Neural cell (in vitro differentiated cells): ENCODE measurements at regions not wholly inside any gene's neighbourhood (a gene's known extent, or its start where the extent isn't known, plus 50 kb on each side); places are given as distances from the start of the nearest gene placed in this dataset.

Source experiments
- H2AFZ ChIP-seq: fragments of 200-600, 300-800 bp; sonication (generic), shearing (Covaris generic); 2 replicates; pipeline ENCODE4 v1.6.0; 2014; ENCODE audit warnings: low read depth, mild to moderate bottlenecking, antibody characterized with exemption, low read length, moderate library complexity
- H3F3A ChIP-seq: fragments of 200-600 bp; shearing (Covaris generic); 2 replicates; pipeline ENCODE4 v1.6.1; 2016; ENCODE audit warnings: mild to moderate bottlenecking, moderate library complexity, mixed read lengths, antibody characterized with exemption, low read length; ENCODE audit not compliant: insufficient read depth, poor library complexity, severe bottlenecking
- H3K27ac ChIP-seq: fragments of 200-600, 300-800 bp; sonication (generic), shearing (Covaris generic); 2 replicates; pipeline ENCODE4 v1.5.1; 2014; ENCODE audit warnings: mild to moderate bottlenecking, low read length, moderate library complexity
- H3K27me3 ChIP-seq: fragments of 300-800, 200-600 bp; sonication (generic), shearing (Covaris generic); 2 replicates; pipeline ENCODE4 v1.6.0; 2014; ENCODE audit warnings: mild to moderate bottlenecking, low read depth, low read length, moderate library complexity; ENCODE audit not compliant: insufficient read depth
- H3K36me3 ChIP-seq: fragments of 300-800, 200-600 bp; sonication (generic), shearing (Covaris generic); 2 replicates; pipeline ENCODE4 v1.5.1; 2014; ENCODE audit warnings: mild to moderate bottlenecking, antibody characterized with exemption, low read length, moderate library complexity; ENCODE audit not compliant: insufficient read depth
- H3K4me2 ChIP-seq: fragments of 300-800, 200-600 bp; sonication (generic), shearing (Covaris generic); 2 replicates; pipeline ENCODE4 v1.6.0; 2014; ENCODE audit warnings: mild to moderate bottlenecking, low read length
- H3K4me3 ChIP-seq: fragments of 300-800, 200-600 bp; sonication (generic), shearing (Covaris generic); 2 replicates; pipeline ENCODE4 v1.5.1; 2014; ENCODE audit warnings: mild to moderate bottlenecking, low read length, moderate library complexity
- H3K79me2 ChIP-seq: fragments of 200-600 bp; shearing (Covaris generic); replicated peaks from 2 replicates; pipeline ENCODE4 v1.6.0; 2014; ENCODE audit warnings: mild to moderate bottlenecking, low read length, moderate library complexity; ENCODE audit not compliant: insufficient read depth
- H3K9ac ChIP-seq: fragments of 300-800, 200-600 bp; sonication (generic), shearing (Covaris generic); 2 replicates; pipeline ENCODE4 v1.6.1; 2016; ENCODE audit warnings: mild to moderate bottlenecking, low read length, mixed read lengths
- H3K9me2 ChIP-seq: fragments of 200-600 bp; shearing (Covaris generic); 2 replicates; pipeline ENCODE4 v1.6.1; 2016; ENCODE audit warnings: mild to moderate bottlenecking, low read length, mixed read lengths; ENCODE audit not compliant: insufficient read depth
- H3K9me3 ChIP-seq: fragments of 200-600, 300-800 bp; sonication (generic), shearing (Covaris generic); 2 replicates; pipeline ENCODE4 v1.6.1; 2016; ENCODE audit warnings: mild to moderate bottlenecking, mixed run types, low read length, moderate library complexity, mixed read lengths
- H4K20me1 ChIP-seq: fragments of 200-600 bp; shearing (Covaris generic); 2 replicates; pipeline ENCODE4 v1.6.1; 2016; ENCODE audit warnings: mild to moderate bottlenecking, mixed run types; ENCODE audit not compliant: insufficient read depth
- EP300 ChIP-seq: fragments of 450-650 bp; conservative IDR thresholded peaks from 2 replicates; pipeline ENCODE4 v1.6.1; 2014; ENCODE audit warnings: antibody characterized with exemption, mild to moderate bottlenecking, moderate library complexity; ENCODE audit not compliant: poor library complexity, severe bottlenecking
- EZH2 ChIP-seq: fragments of 200-600, 300-800 bp; shearing (Covaris generic), sonication (generic); IDR thresholded peaks from 2 replicates; pipeline ENCODE4 v1.6.1; 2014; ENCODE audit warnings: antibody characterized with exemption, low read length, borderline replicate concordance, mild to moderate bottlenecking; ENCODE audit not compliant: insufficient read depth, poor library complexity, severe bottlenecking
- MXI1 ChIP-seq: fragments of 450-650 bp; conservative IDR thresholded peaks from 2 replicates; pipeline ENCODE4 v1.6.1; 2014; ENCODE audit warnings: antibody characterized with exemption, mild to moderate bottlenecking; ENCODE audit not compliant: poor library complexity, severe bottlenecking
- RAD21 ChIP-seq: fragments of 450-650 bp; conservative IDR thresholded peaks from 2 replicates; pipeline ENCODE4 v1.6.1; 2014; ENCODE audit warnings: antibody characterized with exemption, mild to moderate bottlenecking, moderate library complexity
- REST ChIP-seq: IDR thresholded peaks from 2 replicates; pipeline ENCODE4 v1.6.1; 2012; ENCODE audit warnings: borderline replicate concordance
- SMC3 ChIP-seq: fragments of 450-650 bp; conservative IDR thresholded peaks from 2 replicates; pipeline ENCODE4 v1.6.1; 2014; ENCODE audit warnings: antibody characterized with exemption, mild to moderate bottlenecking, moderate library complexity; ENCODE audit not compliant: poor library complexity
- TAF1 ChIP-seq: IDR thresholded peaks from 2 replicates; pipeline ENCODE4 v1.6.1; 2012; ENCODE audit warnings: low read depth
- TF ChIP-seq, protein P1 (sequence below): fragments of 450-650 bp; IDR thresholded peaks from 2 replicates; pipeline ENCODE4 v1.5.1; 2014; ENCODE audit warnings: antibody characterized with exemption, mild to moderate bottlenecking, moderate library complexity; ENCODE audit not compliant: poor library complexity, severe bottlenecking

DNA sequence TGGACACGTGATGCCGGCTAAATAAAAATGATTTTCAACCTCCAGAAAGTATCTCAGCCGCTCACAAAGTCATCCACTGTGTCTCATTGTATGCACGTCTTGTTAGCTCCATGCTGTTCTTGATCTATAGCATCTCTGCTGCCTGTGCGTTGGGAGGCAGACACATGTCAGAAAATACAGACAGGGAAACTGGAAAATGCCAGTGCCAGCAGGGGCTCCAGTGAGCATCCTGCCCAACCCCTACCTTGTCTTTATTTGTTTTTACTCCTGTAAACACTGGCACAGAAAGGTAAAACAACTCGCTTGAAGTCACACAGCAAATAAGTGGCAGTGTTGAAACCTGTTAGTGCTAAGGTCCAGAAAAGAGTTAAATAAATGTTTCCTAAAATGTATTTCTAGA lies 208.1 kb upstream of the ASIC2 start:
- no peaks in the 10 kb centered on the region for H3K9me3 ChIP-seq
- no peaks in the 10 kb centered on the region for H3K79me2 ChIP-seq
- no peak overlapping the region for H3K4me2 ChIP-seq
- no peaks in the 10 kb centered on the region for H3F3A ChIP-seq
- no peaks in the 10 kb centered on the region for H3K36me3 ChIP-seq
- H3K27me3 ChIP-seq: no peaks in the 10 kb centered on the region
- H4K20me1 ChIP-seq: no peaks in the 10 kb centered on the region
- H2AFZ ChIP-seq: no peak overlapping the region
- no peak overlapping the region for H3K4me3 ChIP-seq
- no peaks in the 10 kb centered on the region for H3K9me2 ChIP-seq
- no peak overlapping the region for H3K9ac ChIP-seq
- TF ChIP-seq, protein P1, sequence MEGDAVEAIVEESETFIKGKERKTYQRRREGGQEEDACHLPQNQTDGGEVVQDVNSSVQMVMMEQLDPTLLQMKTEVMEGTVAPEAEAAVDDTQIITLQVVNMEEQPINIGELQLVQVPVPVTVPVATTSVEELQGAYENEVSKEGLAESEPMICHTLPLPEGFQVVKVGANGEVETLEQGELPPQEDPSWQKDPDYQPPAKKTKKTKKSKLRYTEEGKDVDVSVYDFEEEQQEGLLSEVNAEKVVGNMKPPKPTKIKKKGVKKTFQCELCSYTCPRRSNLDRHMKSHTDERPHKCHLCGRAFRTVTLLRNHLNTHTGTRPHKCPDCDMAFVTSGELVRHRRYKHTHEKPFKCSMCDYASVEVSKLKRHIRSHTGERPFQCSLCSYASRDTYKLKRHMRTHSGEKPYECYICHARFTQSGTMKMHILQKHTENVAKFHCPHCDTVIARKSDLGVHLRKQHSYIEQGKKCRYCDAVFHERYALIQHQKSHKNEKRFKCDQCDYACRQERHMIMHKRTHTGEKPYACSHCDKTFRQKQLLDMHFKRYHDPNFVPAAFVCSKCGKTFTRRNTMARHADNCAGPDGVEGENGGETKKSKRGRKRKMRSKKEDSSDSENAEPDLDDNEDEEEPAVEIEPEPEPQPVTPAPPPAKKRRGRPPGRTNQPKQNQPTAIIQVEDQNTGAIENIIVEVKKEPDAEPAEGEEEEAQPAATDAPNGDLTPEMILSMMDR: no peak
- TF ChIP-seq SMC3 (no peak), RAD21 (no peak), MXI1 (no peak), REST (no peak)
- H3K27ac ChIP-seq: no peak overlapping the region

DNA sequence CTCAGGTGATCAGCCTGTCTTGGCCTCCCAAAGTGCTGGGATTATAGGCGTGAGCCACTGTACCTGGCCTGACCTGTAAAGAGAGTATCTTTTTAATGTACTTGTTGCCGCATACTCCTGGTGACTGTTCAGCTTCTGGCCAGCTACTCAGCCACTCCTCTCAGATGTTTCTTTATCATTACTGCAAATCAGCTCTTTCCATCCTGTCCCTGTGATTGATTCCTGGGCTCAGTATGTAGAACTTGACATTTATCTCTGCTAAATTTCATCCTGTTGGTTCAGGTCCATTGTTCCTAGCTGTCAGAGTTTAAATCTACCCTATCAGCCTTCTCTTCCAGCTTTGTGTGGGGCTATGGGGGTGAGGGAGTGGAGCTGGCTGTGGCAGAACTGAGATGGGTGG lies 211.5 kb upstream of the ASIC2 start:
- H3K4me2 ChIP-seq: no peak overlapping the region
- no peaks in the 10 kb centered on the region for H3K27me3 ChIP-seq
- H3K9me3 ChIP-seq: no peaks in the 10 kb centered on the region
- no peak overlapping the region for H3K9ac ChIP-seq
- H2AFZ ChIP-seq: no peak overlapping the region
- no peaks in the 10 kb centered on the region for H4K20me1 ChIP-seq
- no peaks in the 10 kb centered on the region for H3K79me2 ChIP-seq
- no peaks in the 10 kb centered on the region for H3K36me3 ChIP-seq
- no peaks in the 10 kb centered on the region for H3F3A ChIP-seq
- no peak for TF ChIP-seq EP300
- H3K9me2 ChIP-seq: no peaks in the 10 kb centered on the region
- no peak overlapping the region for H3K27ac ChIP-seq
- no peak overlapping the region for H3K4me3 ChIP-seq

- Histone ChIP-seq H3K4me3 (no peak overlapping the region), H2AFZ (no peak overlapping the region), H3F3A (no peaks in the 10 kb centered on the region), H3K9ac (no peak overlapping the region), H3K27ac (no peak overlapping the region), H3K4me2 (no peak overlapping the region), H3K79me2 (no peaks in the 10 kb centered on the region), H3K27me3 (no peaks in the 10 kb centered on the region), H3K9me2 (no peaks in the 10 kb centered on the region), H3K9me3 (no peaks in the 10 kb centered on the region), H4K20me1 (no peaks in the 10 kb centered on the region), H3K36me3 (no peaks in the 10 kb centered on the region)
- TF ChIP-seq EZH2: no peak
- TF ChIP-seq RAD21: no peak
- TF ChIP-seq TAF1: no peak
- no peak for TF ChIP-seq SMC3
- no peak for TF ChIP-seq REST
- no peak for TF ChIP-seq MXI1
Measured at GRCh38 chr17:33506889-33507650, 214.0 kb upstream of the ASIC2 start.
